Nucleus accumbens (tissue), 56 donors: ENCODE measurements at regions not wholly inside any gene's neighbourhood (a gene's known extent, or its start where the extent isn't known, plus 50 kb on each side); places are given as distances from the start of the nearest gene placed in this dataset.

ENCODE experiments used
- DNase-seq, 56 donors: peaks; one replicate each; lab custom pipeline; 2025; lab: John Stamatoyannopoulos, UW

GRCh38 chr15:47944637-47945288 lies 176.0 kb upstream of the SLC24A5 start:
- DNase-seq = no peak

GRCh38 chr15:47945872-47946650 lies 174.7 kb upstream of the SLC24A5 start:
- DNase-seq = no peak

- no peak for DNase-seq
These were observed 171.0 kb upstream of the SLC24A5 start for GRCh38 chr15:47949815-47950214.

- DNase-seq = no peak
These were observed 170.3 kb upstream of the SLC24A5 start for GRCh38 chr15:47950447-47950846.

DNA sequence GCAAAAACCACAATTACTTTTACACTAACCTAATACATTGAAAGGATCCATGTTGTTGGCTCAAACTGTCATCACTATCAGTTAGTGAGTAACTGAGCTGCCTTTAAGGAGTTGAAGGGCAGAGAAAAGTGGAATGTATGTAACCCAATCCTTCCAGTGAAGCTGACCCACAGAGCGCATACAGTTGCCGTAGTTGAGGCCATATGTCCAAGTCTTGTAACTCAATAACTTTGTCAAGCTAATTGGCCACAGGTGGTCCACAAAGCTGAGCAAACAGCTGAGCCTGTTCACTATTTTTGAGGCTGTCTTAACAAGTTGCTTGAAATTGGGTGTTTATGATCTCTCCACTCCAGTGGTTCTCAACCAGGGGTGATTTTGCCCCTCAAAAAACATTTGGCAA lies 169.0 kb upstream of the SLC24A5 start:
- no peak for DNase-seq

- DNase-seq = no peak
These were observed 166.6 kb upstream of the SLC24A5 start for GRCh38 chr15:47954196-47954595.

GRCh38 chr15:47955021-47955420 lies 165.8 kb upstream of the SLC24A5 start:
- DNase-seq = no peak

DNA sequence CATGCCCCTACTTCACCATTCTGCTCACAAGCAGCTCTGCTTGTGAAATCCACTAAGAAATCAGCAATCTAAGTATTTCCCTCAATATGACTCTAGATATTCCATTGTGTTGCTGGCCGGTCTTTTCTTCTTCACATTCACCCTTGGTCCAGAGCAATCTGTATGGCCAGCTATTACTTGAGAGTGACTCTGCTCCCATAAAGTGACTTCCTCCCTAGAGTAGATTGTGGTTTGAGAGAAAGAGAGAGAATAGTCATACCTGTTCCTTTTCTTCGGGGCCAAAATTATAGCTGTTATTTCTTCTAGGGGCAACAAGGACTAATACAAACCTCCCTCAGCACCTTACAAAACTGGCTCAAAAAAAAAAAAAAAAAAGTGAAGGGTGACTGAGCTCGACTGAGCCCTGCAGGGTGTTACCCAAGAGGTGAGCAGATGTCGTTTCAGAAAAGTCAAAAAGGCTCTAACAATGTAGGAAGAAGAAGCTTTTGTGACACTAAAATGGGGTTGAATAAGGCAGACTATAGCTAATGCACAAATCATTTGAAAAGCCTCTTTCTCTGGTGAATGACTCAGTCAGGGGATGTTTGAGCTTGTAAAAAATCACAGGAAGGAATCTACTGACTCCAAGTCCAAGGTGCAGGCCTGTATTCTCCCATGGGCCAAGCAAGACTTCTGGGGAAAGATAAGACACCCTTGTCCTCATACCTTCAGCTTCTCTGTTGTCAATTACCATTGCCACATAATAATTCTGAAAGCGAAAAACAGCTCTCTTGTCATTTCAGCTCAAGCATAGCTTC lies 161.0 kb upstream of the SLC24A5 start:
- DNase-seq = no peak

- DNase-seq = no peak
These were observed 159.2 kb upstream of the SLC24A5 start for GRCh38 chr15:47961401-47962090.

DNA sequence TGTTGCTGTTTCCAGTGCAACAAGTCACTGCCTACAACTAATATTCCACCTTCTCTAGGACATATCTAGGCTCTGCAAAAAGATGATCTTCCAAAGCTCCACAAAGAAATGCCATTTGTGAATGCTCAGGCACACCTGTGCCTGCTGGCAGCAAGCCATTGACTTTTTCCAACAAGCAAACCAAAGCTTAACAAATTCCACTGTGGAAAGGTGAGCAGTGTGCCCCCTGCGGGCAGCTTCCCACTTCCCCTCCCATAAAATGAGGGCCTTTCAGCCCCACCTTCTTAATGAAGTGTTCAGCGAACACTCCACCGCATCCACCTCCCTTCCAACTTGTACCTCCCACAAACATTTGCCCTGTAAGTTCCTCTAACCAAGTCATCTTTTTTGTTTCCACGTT lies 157.5 kb upstream of the SLC24A5 start:
- DNase-seq = no peak

GRCh38 chr15:47964229-47964628 lies 156.6 kb upstream of the SLC24A5 start:
- DNase-seq = no peak

DNA sequence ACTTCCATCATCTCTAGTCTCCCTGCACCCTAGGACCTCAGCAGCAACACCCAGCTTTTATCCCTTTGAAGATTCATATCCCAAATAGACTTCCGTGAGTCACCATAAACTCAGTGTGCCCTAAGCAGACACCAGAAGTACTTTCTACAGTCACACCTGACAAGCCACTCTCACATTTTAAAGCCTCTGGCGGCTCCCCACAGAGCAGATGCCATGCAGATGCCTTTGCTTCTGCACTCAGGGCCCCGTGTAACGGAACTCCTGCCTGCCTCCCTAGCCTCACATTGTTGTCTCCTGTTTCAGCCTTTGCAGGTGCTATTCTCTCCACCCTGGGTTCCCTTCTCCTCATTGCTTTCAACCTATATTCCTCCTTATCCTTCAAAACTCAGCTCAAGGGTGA lies 155.5 kb upstream of the SLC24A5 start:
- no peak for DNase-seq

DNA sequence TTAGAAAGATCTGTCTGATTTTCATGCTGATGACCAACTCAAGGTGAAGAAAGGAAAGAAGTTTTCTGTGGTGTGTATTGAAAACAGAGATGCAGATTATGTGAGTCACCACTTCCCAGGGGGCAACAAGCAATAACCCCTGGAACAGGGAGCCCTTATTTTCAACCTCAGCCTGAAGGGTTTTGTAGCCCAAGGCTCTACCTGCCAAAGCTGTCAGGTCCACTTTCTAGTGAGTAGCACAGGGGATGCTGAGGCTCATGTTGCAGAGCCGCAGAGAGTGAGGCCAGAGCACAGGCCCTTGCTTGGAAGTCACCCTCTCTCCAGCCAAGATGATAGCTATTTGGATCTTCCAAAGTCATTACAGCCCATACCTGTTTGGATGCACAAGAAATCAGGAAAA lies 152.2 kb upstream of the SLC24A5 start:
- no peak for DNase-seq

DNA sequence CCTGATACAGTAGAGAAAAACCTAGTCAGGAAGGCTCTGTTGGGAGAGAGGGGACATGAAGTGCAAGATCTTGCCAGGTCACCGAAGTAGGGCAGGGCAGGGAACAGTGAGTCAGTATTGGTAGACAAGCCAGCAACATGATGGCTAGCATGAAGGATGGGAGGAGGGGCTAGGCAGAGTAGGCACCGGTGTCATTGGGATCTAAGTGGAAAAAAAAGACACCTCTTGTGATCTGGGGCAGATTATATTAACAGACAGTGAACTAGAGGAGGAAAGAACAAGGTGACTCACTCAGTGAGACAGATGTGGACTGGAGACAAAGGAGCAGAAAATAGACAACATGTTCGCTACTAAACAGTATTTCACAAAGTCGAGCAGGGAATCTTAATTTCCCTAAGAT lies 149.2 kb upstream of the SLC24A5 start:
- DNase-seq = no peak

DNA sequence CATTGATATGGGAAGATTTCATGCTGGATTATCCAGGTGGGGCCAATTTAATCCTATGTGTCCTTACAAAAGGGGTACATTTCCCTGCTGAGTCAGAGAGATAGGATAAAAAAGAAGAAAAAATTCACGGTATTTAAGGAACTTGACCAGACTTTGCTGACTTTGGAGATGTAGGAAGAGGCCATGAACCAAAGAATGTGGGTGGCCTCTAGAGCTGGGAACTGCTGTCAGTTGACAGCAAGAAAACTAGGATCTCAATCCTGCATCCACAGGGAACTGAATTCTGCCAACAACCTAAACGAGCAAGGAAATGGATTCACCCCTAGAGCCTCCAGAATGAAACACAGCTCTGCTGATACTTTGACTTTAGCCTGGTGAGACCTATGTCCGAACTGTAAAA lies 148.1 kb upstream of the SLC24A5 start:
- no peak for DNase-seq

GRCh38 chr15:47974724-47975123 lies 146.1 kb upstream of the SLC24A5 start:
- DNase-seq = no peak

- no peak for DNase-seq
These were observed 145.4 kb upstream of the SLC24A5 start for GRCh38 chr15:47975427-47975826.

DNA sequence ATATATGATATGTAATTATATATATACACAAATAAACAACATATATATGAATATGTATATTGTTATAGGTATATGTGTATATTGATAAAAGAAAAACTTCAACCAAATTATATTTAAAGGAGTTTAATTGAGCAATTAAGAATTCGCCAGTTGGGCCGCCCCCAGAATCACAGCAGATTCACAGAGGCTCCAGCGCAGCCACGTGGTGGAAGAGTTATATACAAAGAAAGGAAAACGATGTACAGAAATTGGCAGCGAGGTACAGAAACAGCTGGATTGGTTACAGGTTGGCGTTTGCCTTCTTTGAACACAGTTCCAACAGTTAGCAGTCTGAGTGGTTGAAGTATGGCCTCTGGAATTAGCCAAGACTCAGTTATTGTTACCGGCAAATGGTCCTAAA lies 137.3 kb upstream of the SLC24A5 start:
- DNase-seq = no peak

DNA sequence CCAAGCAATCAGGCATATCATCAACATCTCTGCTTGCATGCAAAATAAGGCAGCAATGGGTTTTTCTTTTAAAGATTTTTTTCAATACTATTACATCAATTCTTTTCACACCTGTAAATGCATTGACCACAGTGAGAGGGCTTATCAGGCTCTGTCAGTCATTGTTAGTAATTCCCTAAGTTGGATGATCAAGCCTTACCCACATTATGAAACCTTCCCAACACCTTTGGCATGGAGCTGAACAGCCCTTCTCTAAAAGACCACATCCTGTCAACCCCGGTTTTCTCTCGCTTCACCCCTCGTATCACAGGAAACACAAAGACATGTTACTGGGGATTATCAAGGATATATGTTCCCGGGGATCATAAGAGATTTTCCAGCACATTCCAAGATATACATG lies 135.2 kb upstream of the SLC24A5 start:
- no peak for DNase-seq

GRCh38 chr15:47987461-47987860 lies 133.3 kb upstream of the SLC24A5 start:
- no peak for DNase-seq
